Stomach (tissue), 4 donors: ENCODE measurements at regions not wholly inside any gene's neighbourhood (a gene's known extent, or its start where the extent isn't known, plus 50 kb on each side); places are given as distances from the start of the nearest gene placed in this dataset.

Source experiments
- CTCF ChIP-seq, 7 experiments: fragments of 450-650 bp in 4 of 7; fragments of 200-600 bp in 3 of 7; sonication (generic) in 3 of 7; IDR thresholded peaks; one replicate each; pipeline ENCODE4 v1.5.1; 2016 to 2019; ENCODE audit warnings: antibody characterized with exemption in 7 of 7, control low read depth in 2 of 7, mild to moderate bottlenecking in 1 of 7
- POLR2A ChIP-seq, 4 donors: fragments of 450-650 bp; IDR thresholded peaks; one replicate each; pipeline ENCODE4 v1.6.1; 2016; ENCODE audit warnings: antibody characterized with exemption in 4 of 4, control low read depth in 2 of 4, mild to moderate bottlenecking in 1 of 4, moderate library complexity in 1 of 4

- TF ChIP-seq POLR2A (IDR thresholded peaks at IDR 0.05) (no peak), CTCF (IDR thresholded peaks at IDR 0.05) (no peak)
Measured at GRCh38 chr4:106478152-106478551, 109.6 kb upstream of the GIMD1 start.
